BE2C (cell line): ENCODE measurements at regions not wholly inside any gene's neighbourhood (a gene's known extent, or its start where the extent isn't known, plus 50 kb on each side); places are given as distances from the start of the nearest gene placed in this dataset.
"Not testable (repeated sequence)": the region's sequence is repeated elsewhere in the genome, so short reads cannot be mapped to it uniquely, and the experiment has no call there.

Experiments used
- DNase-seq: peaks from one replicate; pipeline ENCODE4 v3.0.0-alpha.2; 2020
- H3K27me3 ChIP-seq: fragments of 250-450 bp; sonication (Bioruptor Pico); 2 replicates; pipeline ENCODE4 v1.5.1; 2020; ENCODE audit warnings: mild to moderate bottlenecking
- H3K36me3 ChIP-seq: fragments of 250-450 bp; sonication (Bioruptor Pico); 2 replicates; pipeline ENCODE4 v1.5.1; 2020; ENCODE audit warnings: mild to moderate bottlenecking
- H3K4me1 ChIP-seq: fragments of 250-450 bp; sonication (Bioruptor Pico); 2 replicates; pipeline ENCODE4 v1.5.1; 2020
- H3K4me3 ChIP-seq: 2 replicates; pipeline ENCODE4 v1.5.1; 2011; ENCODE audit warnings: low read depth, low read length
- H3K9me3 ChIP-seq: fragments of 250-450 bp; sonication (Bioruptor Pico); 2 replicates; pipeline ENCODE4 v1.5.1; 2020
- TF ChIP-seq, protein P1 (sequence below): IDR thresholded peaks from 2 replicates; pipeline ENCODE4 v1.5.1; 2012; ENCODE audit warnings: mild to moderate bottlenecking, low read depth, low read length

DNA sequence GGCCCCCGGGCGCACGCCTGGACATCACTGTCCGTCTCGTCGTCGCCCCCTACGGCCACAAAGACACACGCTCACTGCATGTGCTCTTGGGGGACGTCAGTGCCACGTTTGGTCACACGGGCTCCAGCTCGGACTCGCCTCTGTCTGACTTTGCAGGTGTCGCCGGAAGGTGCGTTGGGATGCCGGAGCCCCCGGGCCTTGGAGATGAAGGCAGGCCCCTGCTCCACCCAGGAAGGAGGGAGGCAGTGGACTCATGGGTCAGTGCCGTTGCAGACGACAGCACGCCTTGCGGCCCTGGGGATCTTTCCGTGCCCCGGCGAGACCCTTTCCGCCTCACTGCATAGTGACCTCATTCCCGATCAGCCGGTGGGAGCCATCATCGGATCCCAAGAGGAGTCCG, 1414.8 kb upstream of the PCDH10 start:
- not testable (repeated sequence) for DNase-seq, H3K4me3 ChIP-seq, H3K4me1 ChIP-seq, H3K36me3 ChIP-seq, H3K9me3 ChIP-seq, H3K27me3 ChIP-seq

DNA sequence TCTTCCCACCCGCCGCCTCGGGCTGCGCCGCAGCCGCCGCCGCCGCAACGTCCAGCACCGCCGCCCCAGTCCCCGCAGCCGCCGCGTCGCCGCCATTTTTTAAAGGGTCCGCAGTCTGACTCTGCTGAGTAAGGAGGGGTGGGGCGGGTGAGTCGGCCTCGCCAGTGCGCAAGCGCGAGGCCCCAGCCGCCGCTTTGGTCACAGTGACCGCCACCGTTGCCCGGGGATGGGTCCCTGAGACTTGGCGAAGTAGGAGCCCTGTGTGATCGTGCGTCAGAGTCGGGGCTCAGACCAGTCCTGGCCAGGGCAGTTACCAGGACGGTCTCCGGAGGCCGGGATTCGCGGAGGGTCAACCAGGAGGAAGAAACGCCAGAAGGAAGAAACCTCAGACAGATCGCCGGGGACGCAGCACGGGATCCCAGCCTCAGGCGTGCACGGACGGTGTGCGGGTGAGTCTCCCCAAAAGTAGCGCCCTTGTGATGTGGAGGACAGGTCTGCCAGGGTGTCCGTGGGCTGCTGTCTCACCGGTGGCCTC, 1414.2 kb upstream of the PCDH10 start:
- H3K9me3 ChIP-seq, H3K27me3 ChIP-seq, H3K4me1 ChIP-seq, H3K36me3 ChIP-seq, H3K4me3 ChIP-seq, DNase-seq: not testable (repeated sequence)

DNA sequence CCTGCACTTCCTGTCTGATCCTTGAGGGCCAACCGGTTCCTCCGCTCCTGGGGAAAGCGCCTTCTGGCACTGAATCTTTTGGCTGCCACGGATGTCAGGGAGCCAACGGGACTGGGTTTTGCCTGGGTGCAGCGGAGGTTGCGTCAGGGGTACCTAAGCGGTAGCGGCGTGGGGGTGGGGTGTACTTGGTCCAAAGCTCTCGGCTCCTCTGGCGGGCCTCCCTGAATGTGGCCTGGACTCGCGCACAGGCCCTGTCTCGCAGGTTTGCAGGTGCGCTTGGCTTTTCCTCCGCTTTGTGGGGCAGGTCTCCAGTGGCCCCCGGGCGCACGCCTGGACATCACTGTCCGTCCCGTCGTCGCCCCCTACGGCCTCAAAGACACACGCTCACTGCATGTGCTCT, 1410.1 kb upstream of the PCDH10 start:
- H3K27me3 ChIP-seq, H3K36me3 ChIP-seq, H3K9me3 ChIP-seq, DNase-seq, H3K4me3 ChIP-seq, H3K4me1 ChIP-seq: not testable (repeated sequence)

DNA sequence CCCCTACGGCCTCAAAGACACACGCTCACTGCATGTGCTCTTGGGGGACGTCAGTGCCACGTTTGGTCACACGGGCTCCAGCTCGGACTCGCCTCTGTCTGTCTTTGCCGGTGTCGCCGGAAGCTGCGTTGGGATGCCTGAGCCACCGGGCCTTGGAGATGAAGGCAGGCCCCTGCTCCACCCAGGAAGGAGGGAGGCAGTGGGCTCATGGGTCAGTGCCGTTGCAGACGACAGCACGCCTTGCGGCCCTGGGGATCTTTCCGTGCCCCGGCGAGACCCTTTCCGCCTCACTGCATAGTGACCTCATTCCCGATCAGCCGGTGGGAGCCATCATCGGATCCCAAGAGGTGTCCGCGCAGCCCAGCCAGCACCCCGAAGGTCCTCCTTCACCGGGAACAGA, 1407.3 kb upstream of the PCDH10 start:
- not testable (repeated sequence) for DNase-seq, H3K36me3 ChIP-seq, H3K27me3 ChIP-seq, H3K9me3 ChIP-seq, H3K4me1 ChIP-seq, H3K4me3 ChIP-seq

DNA sequence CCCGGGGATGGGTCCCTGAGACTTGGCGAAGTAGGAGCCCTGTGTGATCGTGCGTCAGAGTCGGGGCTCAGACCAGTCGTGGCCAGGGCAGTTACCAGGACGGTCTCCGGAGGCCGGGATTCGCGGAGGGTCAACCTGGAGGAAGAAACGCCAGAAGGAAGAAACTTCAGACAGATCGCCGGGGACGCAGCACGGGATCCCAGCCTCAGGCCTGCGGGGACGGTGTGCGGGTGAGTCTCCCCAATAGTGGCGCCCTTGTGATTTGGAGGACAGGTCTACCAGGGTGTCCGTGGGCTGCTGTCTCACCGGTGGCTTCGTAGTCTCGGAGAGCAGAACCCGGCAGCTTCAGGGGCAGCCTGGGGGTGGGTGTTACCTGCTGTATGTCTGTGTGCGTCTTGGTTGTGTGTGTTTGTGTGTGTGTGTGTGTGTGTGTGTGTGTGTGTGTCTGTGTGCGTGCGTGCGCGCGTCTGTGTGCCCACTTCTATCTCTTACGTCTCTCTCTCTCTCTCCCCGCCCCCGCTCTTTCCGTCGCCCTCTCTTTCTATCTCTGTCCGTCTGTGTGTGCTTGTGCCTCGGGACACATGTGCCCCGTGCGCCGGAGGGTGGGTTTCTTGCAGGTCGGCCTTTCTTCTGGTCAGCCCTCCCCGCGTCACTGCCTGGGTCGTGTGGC, 1406.4 kb upstream of the PCDH10 start:
- not testable (repeated sequence) for H3K4me1 ChIP-seq, H3K4me3 ChIP-seq, H3K27me3 ChIP-seq, H3K36me3 ChIP-seq, DNase-seq, H3K9me3 ChIP-seq

DNA sequence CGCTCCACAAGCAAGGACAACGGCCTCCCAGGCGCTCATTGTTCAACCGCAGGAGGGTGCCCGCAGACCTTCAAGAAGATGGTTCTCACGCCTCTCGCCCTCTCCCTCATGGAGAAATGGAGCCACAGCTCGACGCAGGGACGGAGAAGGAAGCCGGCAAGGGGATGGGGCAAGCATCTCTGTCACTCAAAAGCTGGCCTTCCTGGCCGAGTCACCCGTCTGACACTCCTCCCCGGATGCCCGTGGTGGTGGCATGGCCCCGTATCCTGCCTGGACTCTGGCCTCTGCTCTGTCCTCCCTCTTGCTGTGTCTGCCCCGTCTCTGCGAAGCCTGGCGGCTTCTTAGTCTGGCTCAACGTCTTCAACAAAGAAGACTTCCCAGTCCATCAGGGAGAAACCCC, 1405.7 kb upstream of the PCDH10 start:
- not testable (repeated sequence) for H3K4me3 ChIP-seq, H3K27me3 ChIP-seq, H3K9me3 ChIP-seq, H3K36me3 ChIP-seq, DNase-seq, H3K4me1 ChIP-seq

DNA sequence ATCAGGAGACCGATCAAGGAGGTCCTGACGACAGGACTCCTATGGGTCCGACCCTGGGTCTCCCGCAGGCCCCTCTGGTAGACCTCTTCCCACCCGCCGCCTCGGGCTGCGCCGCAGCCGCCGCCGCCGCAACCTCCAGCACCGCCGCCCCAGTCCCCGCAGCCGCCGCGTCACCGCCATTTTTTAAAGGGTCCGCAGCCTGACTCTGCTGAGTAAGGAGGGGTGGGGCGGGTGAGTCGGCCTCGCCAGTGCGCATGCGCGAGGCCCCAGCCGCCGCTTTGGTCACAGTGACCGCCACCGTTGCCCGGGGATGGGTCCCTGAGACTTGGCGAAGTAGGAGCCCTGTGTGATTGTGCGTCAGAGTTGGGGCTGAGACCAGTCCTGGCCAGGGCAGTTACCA, 1401.9 kb upstream of the PCDH10 start:
- H3K36me3 ChIP-seq, H3K9me3 ChIP-seq, H3K4me3 ChIP-seq, DNase-seq, H3K4me1 ChIP-seq, H3K27me3 ChIP-seq: not testable (repeated sequence)

DNA sequence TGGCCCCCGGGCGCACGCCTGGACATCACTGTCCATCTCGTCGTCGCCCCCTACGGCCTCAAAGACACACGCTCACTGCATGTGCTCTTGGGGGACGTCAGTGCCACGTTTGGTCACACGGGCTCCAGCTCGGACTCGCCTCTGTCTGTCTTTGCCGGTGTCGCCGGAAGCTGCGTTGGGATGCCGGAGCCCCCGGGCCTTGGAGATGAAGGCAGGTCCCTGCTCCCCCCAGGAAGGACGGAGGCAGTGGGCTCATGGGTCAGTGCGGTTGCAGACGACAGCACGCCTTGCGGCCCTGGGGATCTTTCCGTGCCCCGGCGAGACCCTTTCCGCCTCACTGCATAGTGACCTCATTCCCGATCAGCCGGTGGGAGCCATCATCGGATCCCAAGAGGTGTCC, 1399.9 kb upstream of the PCDH10 start:
- H3K27me3 ChIP-seq, H3K9me3 ChIP-seq, H3K4me1 ChIP-seq, H3K4me3 ChIP-seq, H3K36me3 ChIP-seq, DNase-seq: not testable (repeated sequence)

DNA sequence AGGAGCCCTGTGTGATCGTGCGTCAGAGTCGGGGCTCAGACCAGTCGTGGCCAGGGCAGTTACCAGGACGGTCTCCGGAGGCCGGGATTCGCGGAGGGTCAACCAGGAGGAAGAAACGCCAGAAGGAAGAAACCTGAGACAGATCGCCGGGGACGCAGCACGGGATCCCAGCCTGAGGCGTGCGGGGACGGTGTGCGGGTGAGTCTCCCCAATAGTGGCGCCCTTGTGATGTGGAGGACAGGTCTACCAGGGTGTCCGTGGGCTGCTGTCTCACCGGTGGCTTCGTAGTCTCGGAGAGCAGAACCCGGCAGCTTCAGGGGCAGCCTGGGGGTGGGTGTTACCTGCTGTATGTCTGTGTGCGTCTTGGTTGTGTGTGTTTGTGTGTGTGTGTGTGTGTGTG, 1399.1 kb upstream of the PCDH10 start:
- not testable (repeated sequence) for H3K4me1 ChIP-seq

DNA sequence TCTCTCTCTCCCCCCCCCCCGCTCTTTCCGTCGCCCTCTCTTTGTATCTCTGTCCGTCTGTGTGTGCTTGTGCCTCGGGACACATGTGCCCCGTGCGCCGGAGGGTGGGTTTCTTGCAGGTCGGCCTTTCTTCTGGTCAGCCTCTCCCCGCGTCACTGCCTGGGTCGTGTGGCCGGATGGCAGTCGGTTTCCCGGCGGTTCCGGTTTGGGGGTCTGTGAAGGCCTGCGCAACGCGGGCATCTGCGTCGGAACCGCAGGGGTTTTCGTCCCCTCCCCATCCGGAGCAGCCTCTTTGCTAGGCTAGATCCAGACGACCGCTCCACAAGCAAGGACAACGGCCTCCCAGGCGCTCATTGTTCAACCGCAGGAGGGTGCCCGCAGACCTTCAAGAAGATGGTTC, 1398.6 kb upstream of the PCDH10 start:
- not testable (repeated sequence) for H3K4me1 ChIP-seq, H3K4me3 ChIP-seq, H3K27me3 ChIP-seq, H3K9me3 ChIP-seq, H3K36me3 ChIP-seq
- peak; percentile 32 for DNase-seq

More for the DNA sequence above, 1399.1 kb upstream of the PCDH10 start:
- not testable (repeated sequence) for DNase-seq, H3K36me3 ChIP-seq, H3K4me3 ChIP-seq, H3K9me3 ChIP-seq, H3K27me3 ChIP-seq

DNA sequence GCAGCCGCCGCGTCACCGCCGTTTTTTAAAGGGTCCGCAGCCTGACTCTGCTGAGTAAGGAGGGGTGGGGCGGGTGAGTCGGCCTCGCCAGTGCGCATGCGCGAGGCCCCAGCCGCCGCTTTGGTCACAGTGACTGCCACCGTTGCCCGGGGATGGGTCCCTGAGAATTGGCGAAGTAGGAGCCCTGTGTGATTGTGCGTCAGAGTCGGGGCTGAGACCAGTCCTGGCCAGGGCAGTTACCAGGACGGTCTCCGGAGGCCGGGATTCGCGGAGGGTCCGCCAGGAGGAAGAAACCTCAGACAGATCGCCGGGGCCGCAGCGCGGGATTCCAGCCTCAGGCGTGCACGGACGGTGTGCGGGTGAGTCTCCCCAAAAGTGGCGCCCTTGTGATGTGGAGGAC, 1386.9 kb upstream of the PCDH10 start:
- H3K4me1 ChIP-seq, H3K9me3 ChIP-seq, H3K4me3 ChIP-seq, DNase-seq, H3K27me3 ChIP-seq, H3K36me3 ChIP-seq: not testable (repeated sequence)

DNA sequence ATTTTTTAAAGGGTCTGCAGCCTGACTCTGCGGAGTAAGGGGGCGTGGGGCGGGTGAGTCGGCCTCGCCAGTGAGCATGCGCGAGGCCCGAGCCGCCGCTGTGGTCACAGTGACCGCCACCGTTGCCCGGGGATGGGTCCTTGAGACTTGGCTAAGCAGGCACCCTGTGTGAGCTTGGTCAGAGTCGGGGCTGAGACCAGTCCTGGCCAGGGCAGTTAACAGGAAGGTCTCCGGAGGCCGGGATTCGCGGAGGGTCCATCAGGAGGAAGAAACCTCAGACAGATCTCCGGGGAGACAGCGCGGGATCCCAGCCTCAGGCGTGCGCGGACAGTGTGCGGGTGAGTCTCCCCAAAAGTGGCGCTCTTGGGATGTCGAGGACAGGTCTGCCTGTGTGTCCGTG, 1384.4 kb upstream of the PCDH10 start:
- H3K9me3 ChIP-seq: no peaks in the 10 kb centered on the region
- TF ChIP-seq, protein P1, sequence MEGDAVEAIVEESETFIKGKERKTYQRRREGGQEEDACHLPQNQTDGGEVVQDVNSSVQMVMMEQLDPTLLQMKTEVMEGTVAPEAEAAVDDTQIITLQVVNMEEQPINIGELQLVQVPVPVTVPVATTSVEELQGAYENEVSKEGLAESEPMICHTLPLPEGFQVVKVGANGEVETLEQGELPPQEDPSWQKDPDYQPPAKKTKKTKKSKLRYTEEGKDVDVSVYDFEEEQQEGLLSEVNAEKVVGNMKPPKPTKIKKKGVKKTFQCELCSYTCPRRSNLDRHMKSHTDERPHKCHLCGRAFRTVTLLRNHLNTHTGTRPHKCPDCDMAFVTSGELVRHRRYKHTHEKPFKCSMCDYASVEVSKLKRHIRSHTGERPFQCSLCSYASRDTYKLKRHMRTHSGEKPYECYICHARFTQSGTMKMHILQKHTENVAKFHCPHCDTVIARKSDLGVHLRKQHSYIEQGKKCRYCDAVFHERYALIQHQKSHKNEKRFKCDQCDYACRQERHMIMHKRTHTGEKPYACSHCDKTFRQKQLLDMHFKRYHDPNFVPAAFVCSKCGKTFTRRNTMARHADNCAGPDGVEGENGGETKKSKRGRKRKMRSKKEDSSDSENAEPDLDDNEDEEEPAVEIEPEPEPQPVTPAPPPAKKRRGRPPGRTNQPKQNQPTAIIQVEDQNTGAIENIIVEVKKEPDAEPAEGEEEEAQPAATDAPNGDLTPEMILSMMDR: no peak
- no peak for DNase-seq

DNA sequence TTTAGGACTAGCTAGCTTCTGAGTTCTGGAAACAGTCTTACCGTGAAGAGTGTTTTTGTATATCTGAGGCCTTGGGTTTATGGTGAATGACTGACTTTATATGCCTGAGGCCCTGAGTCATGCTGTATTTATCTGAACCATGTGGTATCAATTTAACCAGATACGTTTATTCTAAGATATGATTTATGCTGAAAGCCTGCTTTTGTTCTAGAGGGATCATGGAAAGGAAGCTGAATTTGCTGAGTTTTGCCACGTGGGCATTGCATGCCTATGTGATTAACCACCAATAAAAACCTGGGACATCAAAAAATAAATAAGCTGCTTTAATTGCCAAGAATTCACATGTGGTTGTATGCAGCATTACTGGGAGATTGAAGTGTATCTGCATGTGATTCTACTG, 1374.7 kb upstream of the PCDH10 start:
- H3K36me3 ChIP-seq, H3K27me3 ChIP-seq, H3K4me1 ChIP-seq, H3K9me3 ChIP-seq, H3K4me3 ChIP-seq: not testable (repeated sequence)
- DNase-seq: peak; percentile 42

More for the DNA sequence above, 1384.4 kb upstream of the PCDH10 start:
- Histone ChIP-seq H3K36me3 (no peaks in the 10 kb centered on the region), H3K4me3 (no peak overlapping the region), H3K4me1 (no peaks in the 10 kb centered on the region), H3K27me3 (no peaks in the 10 kb centered on the region)

DNA sequence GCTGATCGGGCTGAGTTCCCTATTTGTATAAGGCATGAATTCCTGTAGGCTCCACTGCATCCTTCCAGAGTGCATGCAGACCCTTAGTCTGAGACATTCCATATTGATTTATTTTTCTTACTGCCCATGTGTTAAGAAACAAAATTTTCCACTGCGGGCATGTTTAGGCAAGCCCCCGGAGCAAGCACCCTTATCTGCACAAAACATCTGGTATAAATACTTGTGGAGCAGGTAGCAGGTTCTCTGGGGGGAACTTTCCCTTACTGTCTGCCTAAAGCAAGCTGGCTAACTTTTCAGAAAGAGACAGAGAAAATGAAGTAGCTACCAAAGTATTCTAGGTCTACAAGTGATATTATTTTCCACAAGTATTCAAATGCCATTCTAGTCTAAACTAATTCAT, 1338.5 kb upstream of the PCDH10 start:
- H3K9me3 ChIP-seq, H3K4me1 ChIP-seq, H3K36me3 ChIP-seq, H3K27me3 ChIP-seq, H3K4me3 ChIP-seq, DNase-seq: not testable (repeated sequence)
